ENCODE measurements at regions not wholly inside any gene's neighbourhood (a gene's known extent, or its start where the extent isn't known, plus 50 kb on each side); places are given as distances from the start of the nearest gene placed in this dataset.
"Not testable (repeated sequence)": the region's sequence is repeated elsewhere in the genome, so short reads cannot be mapped to it uniquely, and the experiment has no call there.

DNA sequence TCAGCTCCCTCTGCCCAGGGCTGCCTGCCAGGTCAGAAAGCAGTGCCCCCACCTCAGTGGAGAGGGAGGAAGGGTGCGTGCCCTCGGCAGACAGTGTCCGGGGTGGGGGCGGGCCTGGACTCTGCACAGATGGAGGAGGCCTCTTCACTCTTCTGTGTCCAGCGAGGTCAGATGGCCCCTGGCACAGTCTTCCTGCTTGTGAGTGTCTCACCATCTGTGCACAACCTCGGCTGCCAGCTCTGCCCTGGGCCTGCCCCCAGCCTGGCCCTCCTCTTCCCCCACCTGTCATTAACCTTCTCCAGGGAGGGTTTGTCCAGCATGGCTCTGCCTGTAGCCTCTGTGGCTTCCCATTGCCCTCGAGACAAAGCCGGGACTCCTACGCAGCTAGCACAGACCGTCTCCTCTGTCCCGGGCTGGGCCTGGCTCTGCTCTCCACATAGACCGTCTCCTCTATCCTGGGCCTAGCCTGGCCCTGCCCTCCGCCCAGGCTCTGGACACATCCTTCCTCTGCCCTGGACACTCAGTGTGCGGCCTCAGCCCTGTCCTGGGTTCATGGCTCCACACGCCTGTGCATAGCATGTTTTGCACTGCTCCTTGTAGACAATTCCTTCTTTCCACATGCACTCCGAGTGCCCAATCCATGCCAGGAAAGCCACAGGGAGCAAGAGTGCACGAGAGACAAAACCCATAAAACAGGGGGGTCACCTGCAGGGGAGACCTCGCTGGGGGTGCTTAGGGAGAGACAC lies 138.9 kb upstream of the FOXD4L5 start:
- CTCF ChIA-PET; H3K4me3 ChIP-seq (ENCODE audit: low read depth, low read length, poor library complexity, severe bottlenecking); H3K27ac ChIP-seq (ENCODE audit: low read depth, low read length, poor library complexity, severe bottlenecking); H3K4me1 ChIP-seq (ENCODE audit: insufficient read depth, low read length, poor library complexity, severe bottlenecking); intact Hi-C loops (cut with micrococcal nuclease; ENCODE audit: unreplicated experiment); DNase-seq (ENCODE audit: low spot score); BruUV-seq (replicated peaks); H3K27me3 ChIP-seq (replicated peaks; ENCODE audit: insufficient read depth, low read depth, low read length, poor library complexity); H3K36me3 ChIP-seq (ENCODE audit: insufficient read depth, low read length, poor library complexity, severe bottlenecking); POLR2A ChIA-PET (ENCODE audit: low non-redundant PET): not testable (repeated sequence)
- peaks cover 12% of the 10 kb centered on the region for H3K9me3 ChIP-seq (ENCODE audit: low read depth, low read length, poor library complexity, severe bottlenecking)

DNA sequence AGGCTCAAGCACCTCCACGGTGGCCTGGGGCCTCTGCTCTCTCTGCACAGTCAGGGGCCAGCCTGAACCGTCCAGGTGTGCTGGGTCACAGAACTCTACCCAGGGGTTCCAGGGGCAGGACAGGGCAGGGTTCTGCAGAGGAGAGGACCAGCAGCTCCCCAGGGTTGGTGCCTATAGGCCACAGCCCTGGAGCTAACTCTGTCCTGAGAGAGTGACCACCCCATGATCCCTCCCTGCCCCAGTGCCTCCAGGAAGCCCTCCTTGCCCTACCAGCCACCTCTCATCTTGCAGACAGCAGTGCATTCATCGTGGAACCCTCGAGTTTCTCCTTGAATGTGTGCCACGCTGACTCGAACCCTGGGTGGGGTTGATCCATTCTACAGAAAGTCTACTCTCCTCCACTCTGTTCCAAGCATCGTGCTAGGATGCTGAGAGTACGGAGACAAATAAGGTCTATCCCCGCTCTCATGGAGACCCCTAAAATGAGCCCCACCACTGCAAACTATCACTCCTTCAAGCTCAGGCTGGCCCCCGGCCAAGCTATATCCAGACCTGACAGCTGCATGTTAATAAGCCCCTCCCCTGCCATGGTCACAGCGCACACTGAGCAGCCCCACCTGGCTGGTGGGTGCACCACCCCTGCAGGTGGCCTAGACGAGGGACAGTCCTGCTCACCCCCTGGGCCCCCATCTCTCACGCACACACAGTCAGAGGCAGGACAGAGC lies 138.1 kb upstream of the FOXD4L5 start:
- H3K4me1 ChIP-seq (ENCODE audit: insufficient read depth, low read length, poor library complexity, severe bottlenecking); H3K27ac ChIP-seq (ENCODE audit: low read depth, low read length, poor library complexity, severe bottlenecking); CTCF ChIA-PET; H3K27me3 ChIP-seq (replicated peaks; ENCODE audit: insufficient read depth, low read depth, low read length, poor library complexity); DNase-seq (ENCODE audit: low spot score); H3K36me3 ChIP-seq (ENCODE audit: insufficient read depth, low read length, poor library complexity, severe bottlenecking); POLR2A ChIA-PET (ENCODE audit: low non-redundant PET); BruUV-seq (replicated peaks); intact Hi-C loops (cut with micrococcal nuclease; ENCODE audit: unreplicated experiment); H3K4me3 ChIP-seq (ENCODE audit: low read depth, low read length, poor library complexity, severe bottlenecking): not testable (repeated sequence)
- peaks cover 12% of the 10 kb centered on the region for H3K9me3 ChIP-seq (ENCODE audit: low read depth, low read length, poor library complexity, severe bottlenecking)

DNA sequence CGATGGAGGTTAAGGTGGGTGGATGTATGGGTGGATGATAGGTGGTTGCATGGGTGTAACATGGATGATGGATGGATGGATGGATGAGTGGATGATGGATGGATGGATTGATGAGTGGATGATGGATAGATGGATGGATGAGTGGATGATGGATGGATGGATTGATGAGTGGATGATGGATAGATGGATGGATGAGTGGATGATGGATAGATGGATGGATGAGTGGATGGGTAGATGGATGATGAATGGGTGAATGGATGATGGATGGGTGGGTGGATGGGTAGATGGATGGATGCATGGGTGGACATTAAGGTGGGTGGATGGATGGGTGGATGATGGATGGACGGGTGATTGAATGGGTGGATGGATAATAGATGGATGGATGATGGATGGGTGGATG lies 136.5 kb upstream of the FOXD4L5 start:
- DNase-seq (ENCODE audit: low spot score); BruUV-seq (replicated peaks); CTCF ChIA-PET; intact Hi-C loops (cut with micrococcal nuclease; ENCODE audit: unreplicated experiment); H3K4me3 ChIP-seq (ENCODE audit: low read depth, low read length, poor library complexity, severe bottlenecking); H3K36me3 ChIP-seq (ENCODE audit: insufficient read depth, low read length, poor library complexity, severe bottlenecking); POLR2A ChIA-PET (ENCODE audit: low non-redundant PET); H3K27me3 ChIP-seq (replicated peaks; ENCODE audit: insufficient read depth, low read depth, low read length, poor library complexity); H3K27ac ChIP-seq (ENCODE audit: low read depth, low read length, poor library complexity, severe bottlenecking); H3K4me1 ChIP-seq (ENCODE audit: insufficient read depth, low read length, poor library complexity, severe bottlenecking): not testable (repeated sequence)
- peaks cover 12% of the 10 kb centered on the region for H3K9me3 ChIP-seq (ENCODE audit: low read depth, low read length, poor library complexity, severe bottlenecking)

DNA sequence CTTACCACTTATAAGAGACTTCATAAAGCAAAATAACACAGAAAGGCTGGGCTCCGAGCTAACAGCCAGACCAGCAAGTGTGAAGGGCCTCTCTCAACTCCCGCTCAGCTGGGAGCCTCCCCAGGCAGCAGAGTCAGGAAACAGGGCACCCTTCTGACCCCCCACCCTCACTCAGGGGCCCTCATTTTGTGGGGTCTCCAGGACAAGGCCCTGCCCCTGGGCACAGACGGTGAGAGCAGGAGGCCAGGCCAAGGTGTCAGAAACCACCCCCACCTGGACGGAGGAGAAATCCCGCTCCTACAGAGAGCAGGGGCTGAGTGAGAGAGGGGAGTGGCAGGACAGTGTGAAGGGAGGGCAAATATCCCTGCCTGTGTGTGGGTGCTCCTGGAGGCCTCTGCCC lies 135.8 kb upstream of the FOXD4L5 start:
- no peak overlapping the region for H3K27ac ChIP-seq (ENCODE audit: low read depth, low read length, poor library complexity, severe bottlenecking)

GRCh38 chr9:65418966-65419365 lies 134.0 kb upstream of the FOXD4L5 start:
- H3K4me3 ChIP-seq (ENCODE audit: low read depth, low read length, poor library complexity, severe bottlenecking); H3K27ac ChIP-seq (ENCODE audit: low read depth, low read length, poor library complexity, severe bottlenecking); H3K4me1 ChIP-seq (ENCODE audit: insufficient read depth, low read length, poor library complexity, severe bottlenecking); H3K9me3 ChIP-seq (ENCODE audit: low read depth, low read length, poor library complexity, severe bottlenecking); BruUV-seq (replicated peaks); H3K27me3 ChIP-seq (replicated peaks; ENCODE audit: insufficient read depth, low read depth, low read length, poor library complexity); CTCF ChIA-PET; DNase-seq (ENCODE audit: low spot score); POLR2A ChIA-PET (ENCODE audit: low non-redundant PET); H3K36me3 ChIP-seq (ENCODE audit: insufficient read depth, low read length, poor library complexity, severe bottlenecking); intact Hi-C loops (cut with micrococcal nuclease; ENCODE audit: unreplicated experiment): not testable (repeated sequence)

More for the DNA sequence above, 135.8 kb upstream of the FOXD4L5 start:
- DNase-seq (ENCODE audit: low spot score): no peak
- no peaks in the 10 kb centered on the region for H3K4me1 ChIP-seq (ENCODE audit: insufficient read depth, low read length, poor library complexity, severe bottlenecking)
- no TSS peak for BruUV-seq (replicated peaks)
- H3K9me3 ChIP-seq (ENCODE audit: low read depth, low read length, poor library complexity, severe bottlenecking): peaks cover 8% of the 10 kb centered on the region
- intact Hi-C loops (cut with micrococcal nuclease; ENCODE audit: unreplicated experiment): no loop called here
- no peaks in the 10 kb centered on the region for H3K36me3 ChIP-seq (ENCODE audit: insufficient read depth, low read length, poor library complexity, severe bottlenecking)
- ChIA-PET CTCF (no interaction called here), POLR2A (ENCODE audit: low non-redundant PET) (no interaction called here)
- H3K4me3 ChIP-seq (ENCODE audit: low read depth, low read length, poor library complexity, severe bottlenecking): no peak overlapping the region
- no peaks in the 10 kb centered on the region for H3K27me3 ChIP-seq (replicated peaks; ENCODE audit: insufficient read depth, low read depth, low read length, poor library complexity)
- no peak for TF ChIP-seq EZH2 (IDR thresholded peaks at IDR 0.05; ENCODE audit: borderline replicate concordance, low read depth, low read length, poor library complexity, severe bottlenecking)
- TF ChIP-seq CTCF (conservative IDR thresholded peaks at IDR 0.05; ENCODE audit: low read depth, low read length): no peak

DNA sequence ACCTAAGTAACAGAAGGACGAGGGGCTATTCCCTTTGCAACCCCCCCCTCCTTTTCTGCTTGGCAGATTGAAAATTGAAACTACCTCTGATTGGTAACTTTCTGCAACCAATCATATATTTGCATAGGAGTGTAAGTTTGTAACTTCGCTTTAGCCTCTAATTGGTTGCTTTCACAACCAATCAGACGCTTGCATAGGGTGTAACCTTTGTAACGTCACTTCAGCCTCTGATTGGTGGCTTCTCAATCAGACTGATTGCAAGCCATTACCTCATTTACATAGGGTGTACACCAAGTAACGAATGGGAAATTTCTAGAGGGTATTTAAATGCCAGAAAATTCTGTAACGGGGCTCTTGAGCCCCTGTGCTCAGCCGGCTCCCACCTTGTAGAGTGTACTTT lies 131.9 kb upstream of the FOXD4L5 start:
- CTCF ChIA-PET; H3K9me3 ChIP-seq (ENCODE audit: low read depth, low read length, poor library complexity, severe bottlenecking); H3K4me3 ChIP-seq (ENCODE audit: low read depth, low read length, poor library complexity, severe bottlenecking); H3K27ac ChIP-seq (ENCODE audit: low read depth, low read length, poor library complexity, severe bottlenecking); BruUV-seq (replicated peaks); H3K4me1 ChIP-seq (ENCODE audit: insufficient read depth, low read length, poor library complexity, severe bottlenecking); H3K27me3 ChIP-seq (replicated peaks; ENCODE audit: insufficient read depth, low read depth, low read length, poor library complexity); DNase-seq (ENCODE audit: low spot score); intact Hi-C loops (cut with micrococcal nuclease; ENCODE audit: unreplicated experiment); POLR2A ChIA-PET (ENCODE audit: low non-redundant PET); H3K36me3 ChIP-seq (ENCODE audit: insufficient read depth, low read length, poor library complexity, severe bottlenecking): not testable (repeated sequence)

DNA sequence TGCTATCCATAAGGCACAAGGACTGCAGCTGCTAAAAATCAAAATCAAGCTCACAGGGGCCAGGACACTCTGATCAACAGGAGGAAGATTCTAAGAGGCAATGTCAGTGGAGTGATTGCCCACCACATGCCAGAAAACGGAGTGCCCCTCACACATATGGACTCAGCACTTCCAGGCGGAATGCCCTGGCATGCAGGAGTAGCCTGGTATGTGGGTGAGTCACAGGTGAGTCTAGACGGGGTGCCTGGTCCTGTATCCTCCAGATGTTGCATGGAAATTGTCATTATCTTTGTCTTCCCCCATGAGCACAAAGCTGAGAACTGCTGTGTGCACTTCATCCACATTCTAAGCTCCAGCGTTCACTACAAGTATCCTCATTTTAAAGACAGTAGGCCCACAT lies 129.2 kb upstream of the FOXD4L5 start:
- CTCF ChIA-PET; H3K4me3 ChIP-seq (ENCODE audit: low read depth, low read length, poor library complexity, severe bottlenecking); DNase-seq (ENCODE audit: low spot score); intact Hi-C loops (cut with micrococcal nuclease; ENCODE audit: unreplicated experiment); H3K9me3 ChIP-seq (ENCODE audit: low read depth, low read length, poor library complexity, severe bottlenecking); H3K36me3 ChIP-seq (ENCODE audit: insufficient read depth, low read length, poor library complexity, severe bottlenecking); BruUV-seq (replicated peaks); H3K27me3 ChIP-seq (replicated peaks; ENCODE audit: insufficient read depth, low read depth, low read length, poor library complexity); H3K4me1 ChIP-seq (ENCODE audit: insufficient read depth, low read length, poor library complexity, severe bottlenecking); POLR2A ChIA-PET (ENCODE audit: low non-redundant PET); H3K27ac ChIP-seq (ENCODE audit: low read depth, low read length, poor library complexity, severe bottlenecking): not testable (repeated sequence)

Data from A673 (cell line).